ENCODE measurements at regions not wholly inside any gene's neighbourhood (a gene's known extent, or its start where the extent isn't known, plus 50 kb on each side); places are given as distances from the start of the nearest gene placed in this dataset.

GRCh38 chr1:164480285-164480907 lies 78.6 kb upstream of the PBX1 start:
- Histone ChIP-seq H3K4me1 (no peaks in the 10 kb centered on the region), H3K36me3 (no peaks in the 10 kb centered on the region), H3K27ac (no peak overlapping the region), H3K9me3 (no peaks in the 10 kb centered on the region), H3K27me3 (no peaks in the 10 kb centered on the region), H3K4me3 (no peak overlapping the region)
- ATAC-seq = no peak
- intact Hi-C loops (cut with DNase I) = no loop called here
- DNase-seq = no peak
- no peak for TF ChIP-seq CTCF (IDR thresholded peaks at IDR 0.05)
- TF ChIP-seq POLR2A (IDR thresholded peaks at IDR 0.05) = no peak
- WGBS (ENCODE audit: insufficient coverage, low coverage, low lambda C conversion rate, missing lambda C conversion rate) = 89% methylated on average over 1 of the region's 1 CpG

GRCh38 chr1:164495905-164496304 lies 63.1 kb upstream of the PBX1 start:
- WGBS (ENCODE audit: insufficient coverage, low coverage, low lambda C conversion rate, missing lambda C conversion rate) = 63% methylated on average over 2 of the region's 3 CpGs
- Histone ChIP-seq H3K9me3 (no peaks in the 10 kb centered on the region), H3K36me3 (no peaks in the 10 kb centered on the region), H3K4me3 (no peak overlapping the region), H3K27me3 (no peaks in the 10 kb centered on the region), H3K4me1 (no peaks in the 10 kb centered on the region), H3K27ac (no peak overlapping the region)
- no peak for DNase-seq
- intact Hi-C loops (cut with DNase I) = no loop called here
- ATAC-seq = no peak
- TF ChIP-seq CTCF (IDR thresholded peaks at IDR 0.05) = no peak
- TF ChIP-seq POLR2A (IDR thresholded peaks at IDR 0.05) = no peak

GRCh38 chr1:164498792-164499191 lies 60.2 kb upstream of the PBX1 start:
- no peak for ATAC-seq
- Histone ChIP-seq H3K27ac (no peak overlapping the region), H3K36me3 (no peaks in the 10 kb centered on the region), H3K4me3 (no peak overlapping the region), H3K9me3 (no peaks in the 10 kb centered on the region), H3K4me1 (no peaks in the 10 kb centered on the region), H3K27me3 (no peaks in the 10 kb centered on the region)
- TF ChIP-seq CTCF (IDR thresholded peaks at IDR 0.05) = no peak
- TF ChIP-seq POLR2A (IDR thresholded peaks at IDR 0.05) = no peak
- DNase-seq = no peak
- intact Hi-C loops (cut with DNase I) = no loop called here
- 76% methylated on average over 2 of the region's 2 CpGs for WGBS (ENCODE audit: insufficient coverage, low coverage, low lambda C conversion rate, missing lambda C conversion rate)

- no peak for DNase-seq
- no peaks in the 10 kb centered on the region for H3K9me3 ChIP-seq
- no peak for TF ChIP-seq CTCF (IDR thresholded peaks at IDR 0.05)
- no peak for TF ChIP-seq POLR2A (IDR thresholded peaks at IDR 0.05)
- intact Hi-C loops (cut with DNase I) = no loop called here
- H3K36me3 ChIP-seq = no peaks in the 10 kb centered on the region
- H3K4me3 ChIP-seq = no peak overlapping the region
- 71% methylated on average over 1 of the region's 1 CpG for WGBS (ENCODE audit: insufficient coverage, low coverage, low lambda C conversion rate, missing lambda C conversion rate)
- H3K27me3 ChIP-seq = no peaks in the 10 kb centered on the region
- ATAC-seq = no peak
- H3K27ac ChIP-seq = no peak overlapping the region
- no peaks in the 10 kb centered on the region for H3K4me1 ChIP-seq
Observed at GRCh38 chr1:164504749-164505148, 54.2 kb upstream of the PBX1 start.

Small RNA genes lying in the stretch of these regions (small RNA-seq; reads per million reads assigned to genes)
- 0 reads per million in 2 experiments for gene RF00012
- 0.10 to 0.13 reads per million in 2 experiments for gene RNA5SP62
- gene RNA5SP63 = 0 reads per million in 2 experiments
- gene RNU5F-6P = 0 reads per million in 2 experiments

Measured in right lobe of liver (tissue), 6 donors.